ENCODE measurements at regions not wholly inside any gene's neighbourhood (a gene's known extent, or its start where the extent isn't known, plus 50 kb on each side); places are given as distances from the start of the nearest gene placed in this dataset.
"Not testable (repeated sequence)": the region's sequence is repeated elsewhere in the genome, so short reads cannot be mapped to it uniquely, and the experiment has no call there.

- Histone ChIP-seq H3K27ac (no peak overlapping the region), H3K9me3 (no peaks in the 10 kb centered on the region), H3K4me3 (no peak overlapping the region), H3K27me3 (no peaks in the 10 kb centered on the region), H3K36me3 (no peaks in the 10 kb centered on the region), H3K4me1 (no peaks in the 10 kb centered on the region)
- DNase-seq: no peak
- intact Hi-C loops (cut with DNase I; ENCODE audit: low total_unique reads): no loop called here
- TF ChIP-seq POLR2A (IDR thresholded peaks at IDR 0.05) (no peak), CTCF (IDR thresholded peaks at IDR 0.05) (no peak)
Measured at GRCh38 chr6:9025796-9026394, 590.5 kb upstream of the SLC35B3 start.

- Histone ChIP-seq H3K36me3 (no peaks in the 10 kb centered on the region), H3K4me3 (no peak overlapping the region), H3K9me3 (no peaks in the 10 kb centered on the region), H3K4me1 (no peaks in the 10 kb centered on the region), H3K27me3 (no peaks in the 10 kb centered on the region), H3K27ac (no peak overlapping the region)
- TF ChIP-seq CTCF (IDR thresholded peaks at IDR 0.05): no peak
- no peak for TF ChIP-seq POLR2A (IDR thresholded peaks at IDR 0.05)
- DNase-seq: no peak
- intact Hi-C loops (cut with DNase I; ENCODE audit: low total_unique reads): no loop called here
Measured at GRCh38 chr6:9025228-9025627, 589.9 kb upstream of the SLC35B3 start.

GRCh38 chr6:9024246-9024645, 588.9 kb upstream of the SLC35B3 start:
- H3K9me3 ChIP-seq; H3K27me3 ChIP-seq; H3K27ac ChIP-seq; intact Hi-C loops (cut with DNase I; ENCODE audit: low total_unique reads); H3K4me1 ChIP-seq; H3K4me3 ChIP-seq; H3K36me3 ChIP-seq; DNase-seq: not testable (repeated sequence)

- intact Hi-C loops (cut with DNase I; ENCODE audit: low total_unique reads): no loop called here
- H3K4me1 ChIP-seq: no peaks in the 10 kb centered on the region
- TF ChIP-seq CTCF (IDR thresholded peaks at IDR 0.05) (no peak), POLR2A (IDR thresholded peaks at IDR 0.05) (no peak)
- H3K9me3 ChIP-seq: no peaks in the 10 kb centered on the region
- no peak overlapping the region for H3K4me3 ChIP-seq
- H3K36me3 ChIP-seq: no peaks in the 10 kb centered on the region
- H3K27me3 ChIP-seq: no peaks in the 10 kb centered on the region
- DNase-seq: no peak
- H3K27ac ChIP-seq: no peak overlapping the region
Measured at GRCh38 chr6:9020001-9020400, 584.7 kb upstream of the SLC35B3 start.

- Histone ChIP-seq H3K4me1 (no peaks in the 10 kb centered on the region), H3K27me3 (no peaks in the 10 kb centered on the region), H3K27ac (no peak overlapping the region), H3K4me3 (no peak overlapping the region), H3K9me3 (no peaks in the 10 kb centered on the region), H3K36me3 (no peaks in the 10 kb centered on the region)
- TF ChIP-seq POLR2A (IDR thresholded peaks at IDR 0.05): no peak
- intact Hi-C loops (cut with DNase I; ENCODE audit: low total_unique reads): no loop called here
- no peak for DNase-seq
Measured at GRCh38 chr6:9009931-9010330, 574.6 kb upstream of the SLC35B3 start.

- H3K27ac ChIP-seq: no peak overlapping the region
- no peak for DNase-seq
- H3K9me3 ChIP-seq: no peaks in the 10 kb centered on the region
- no peaks in the 10 kb centered on the region for H3K4me1 ChIP-seq
- H3K4me3 ChIP-seq: no peak overlapping the region
- H3K27me3 ChIP-seq: no peaks in the 10 kb centered on the region
- H3K36me3 ChIP-seq: no peaks in the 10 kb centered on the region
- intact Hi-C loops (cut with DNase I; ENCODE audit: low total_unique reads): no loop called here
- TF ChIP-seq POLR2A (IDR thresholded peaks at IDR 0.05): no peak
- TF ChIP-seq CTCF (IDR thresholded peaks at IDR 0.05): no peak
Measured at GRCh38 chr6:9007027-9007426, 571.7 kb upstream of the SLC35B3 start.

Measured in uterus (tissue), 3 donors.